GM21619 (cell line): ENCODE measurements at regions not wholly inside any gene's neighbourhood (a gene's known extent, or its start where the extent isn't known, plus 50 kb on each side); places are given as distances from the start of the nearest gene placed in this dataset.

Experiments
- ATAC-seq: cut with Tn5 transposase; IDR thresholded peaks from one replicate; pipeline ENCODE4 v1.9.1; 2021; ENCODE audit not compliant: unreplicated experiment

GRCh38 chr1:90782046-90782445 lies 64.9 kb upstream of the BARHL2 start:
- ATAC-seq = no peak

GRCh38 chr1:90781534-90781933 lies 64.4 kb upstream of the BARHL2 start:
- ATAC-seq = no peak

DNA sequence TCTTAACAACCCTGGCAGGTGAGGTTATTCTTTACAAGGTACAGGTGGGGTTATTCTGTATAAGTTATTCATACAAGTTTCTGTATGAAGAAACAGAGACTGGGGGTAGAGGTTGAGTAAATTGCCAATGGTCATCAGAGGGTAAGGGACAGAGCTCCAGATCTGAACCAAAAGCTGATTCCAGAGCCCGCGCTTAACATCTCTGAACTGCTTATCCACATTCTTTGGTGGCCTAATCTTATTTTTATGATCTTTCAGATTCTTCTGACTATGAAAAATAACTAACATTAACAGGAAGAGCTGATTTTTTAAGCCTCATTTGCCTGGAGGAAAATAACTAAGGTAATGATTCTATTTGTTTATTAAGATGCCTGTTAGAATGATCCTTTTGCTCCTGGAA lies 63.9 kb upstream of the BARHL2 start:
- ATAC-seq = no peak

DNA sequence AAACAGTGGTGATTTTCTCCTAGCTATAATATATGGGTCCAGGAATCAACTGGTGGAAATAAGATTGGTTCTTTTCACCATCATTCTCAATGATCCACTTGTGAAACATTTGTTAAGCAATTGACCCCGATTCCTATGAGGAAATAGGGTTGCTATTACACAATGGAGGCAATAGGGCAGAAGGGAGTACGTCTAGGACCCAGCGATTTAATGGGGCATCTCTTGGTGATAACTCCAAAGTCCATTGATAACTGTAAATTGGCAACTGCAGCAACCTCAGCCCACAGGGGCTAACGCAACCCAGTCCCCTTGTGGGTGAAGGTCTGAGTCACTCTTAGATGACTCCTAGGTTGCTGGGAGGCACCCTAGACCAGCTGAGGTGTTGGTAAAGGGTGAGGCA lies 62.5 kb upstream of the BARHL2 start:
- no peak for ATAC-seq

GRCh38 chr1:90778486-90778885 lies 61.4 kb upstream of the BARHL2 start:
- ATAC-seq = no peak

- no peak for ATAC-seq
Measured at GRCh38 chr1:90773812-90774211, 56.7 kb upstream of the BARHL2 start.

- ATAC-seq = no peak
Measured at GRCh38 chr1:90768826-90769225, 51.7 kb upstream of the BARHL2 start.

DNA sequence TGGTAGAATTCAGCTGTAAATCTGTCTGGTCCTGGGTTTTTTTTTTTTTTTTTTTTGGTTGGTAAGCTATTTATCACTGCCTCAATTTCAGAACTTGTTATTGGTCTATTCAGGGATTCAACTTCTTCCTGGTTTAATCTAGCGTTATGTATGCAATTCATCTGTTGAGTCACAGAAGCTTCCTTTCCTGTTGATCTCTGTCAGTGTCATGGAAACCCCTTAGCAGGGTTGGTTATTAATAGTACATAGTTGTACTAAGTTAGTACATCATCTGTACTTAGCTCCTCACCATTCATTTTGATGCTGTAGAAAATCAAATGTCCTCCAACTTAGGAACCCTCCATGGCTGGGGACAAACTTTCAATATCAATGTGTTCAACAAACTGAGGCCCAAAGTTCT lies 51.0 kb upstream of the BARHL2 start:
- ATAC-seq = no peak
